ENCODE measurements at regions not wholly inside any gene's neighbourhood (a gene's known extent, or its start where the extent isn't known, plus 50 kb on each side); places are given as distances from the start of the nearest gene placed in this dataset.

DNA sequence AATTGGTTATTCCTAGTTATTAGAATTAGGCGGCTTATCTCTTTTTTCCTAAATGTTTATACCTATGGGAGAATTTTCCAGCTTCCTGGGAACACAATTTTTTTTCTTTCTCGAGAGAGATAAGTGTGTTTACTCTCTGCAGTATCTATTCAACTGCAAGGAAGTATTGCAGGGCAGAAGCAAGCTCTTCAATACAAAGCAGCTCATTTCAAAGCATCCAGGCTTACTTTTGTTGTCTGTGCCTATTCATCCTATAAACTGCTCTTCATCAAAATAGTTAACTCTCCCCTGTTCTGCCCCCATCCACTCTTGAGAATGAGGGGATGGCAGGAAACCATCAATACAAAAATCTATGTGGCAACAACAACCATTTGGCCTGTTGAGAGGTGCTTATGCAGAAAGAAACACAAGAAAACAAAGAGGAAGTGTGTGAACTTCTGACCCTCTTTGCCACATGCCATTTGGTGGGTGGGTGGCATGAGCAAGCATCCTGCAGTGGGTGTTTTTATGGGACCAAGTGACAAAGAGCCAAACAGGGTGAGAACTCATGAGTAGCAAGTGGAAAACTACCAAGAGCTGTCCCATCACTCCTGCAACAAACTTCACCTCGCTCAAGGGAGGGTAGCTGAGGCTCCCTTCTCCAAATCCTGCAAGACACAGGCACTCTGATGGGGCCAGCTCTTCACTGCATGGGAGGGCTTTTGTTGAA lies 50.6 kb upstream of the MRPS6 start:
- ATAC-seq: peak in 3 of 4 donors; percentile 6 to 46 (median 41)

DNA sequence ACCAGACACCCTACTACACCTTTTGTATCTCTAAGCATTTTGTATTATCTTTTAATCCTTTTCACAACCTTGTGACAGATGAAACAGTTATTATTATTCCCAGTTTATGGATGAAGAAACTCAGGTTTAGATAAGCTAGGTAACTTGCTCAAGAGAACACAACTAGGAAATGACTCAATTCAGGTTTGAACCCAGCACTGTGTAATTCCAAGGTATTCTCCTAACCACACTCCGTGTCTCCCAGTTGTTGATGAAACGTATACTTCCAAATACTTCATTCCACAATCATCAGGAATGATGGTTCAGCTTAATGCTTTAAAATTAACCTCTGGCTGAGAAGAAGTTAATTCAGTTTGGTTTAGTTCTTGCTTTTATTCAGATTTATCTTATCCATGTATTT lies 51.7 kb upstream of the MRPS6 start:
- Histone ChIP-seq H3K9me3 (no peaks in the 10 kb centered on the region), H3K4me3 (no peak overlapping the region), H3K27me3 (no peaks in the 10 kb centered on the region), H3K4me1 (no peaks in the 10 kb centered on the region), H3K27ac (no peak overlapping the region), H3K36me3 (no peaks in the 10 kb centered on the region)
- intact Hi-C loops (cut with DNase I): no loop called here
- TF ChIP-seq CTCF (IDR thresholded peaks at IDR 0.05) (no peak), POLR2A (IDR thresholded peaks at IDR 0.05) (no peak)
- DNase-seq (no peak), ATAC-seq (no peak)
- 95% methylated on average over 2 of the region's 2 CpGs for WGBS (ENCODE audit: insufficient coverage, low coverage, low lambda C conversion rate, missing lambda C conversion rate)

More for the DNA sequence above, 50.6 kb upstream of the MRPS6 start:
- Histone ChIP-seq H3K36me3 (no peaks in the 10 kb centered on the region), H3K9me3 (no peaks in the 10 kb centered on the region), H3K27me3 (no peaks in the 10 kb centered on the region), H3K27ac (no peak overlapping the region), H3K4me3 (no peak overlapping the region), H3K4me1 (no peaks in the 10 kb centered on the region)
- DNase-seq: no peak
- WGBS (ENCODE audit: insufficient coverage, low coverage, low lambda C conversion rate, missing lambda C conversion rate): 39% methylated on average over 2 of the region's 3 CpGs
- intact Hi-C loops (cut with DNase I): no loop called here
- TF ChIP-seq CTCF (IDR thresholded peaks at IDR 0.05) (no peak), POLR2A (IDR thresholded peaks at IDR 0.05) (no peak)

- Histone ChIP-seq H3K4me1 (no peaks in the 10 kb centered on the region), H3K27ac (no peak overlapping the region), H3K4me3 (no peak overlapping the region), H3K36me3 (no peaks in the 10 kb centered on the region), H3K9me3 (no peaks in the 10 kb centered on the region), H3K27me3 (no peaks in the 10 kb centered on the region)
- no peak for ATAC-seq
- no peak for DNase-seq
- TF ChIP-seq CTCF (IDR thresholded peaks at IDR 0.05) (no peak), POLR2A (IDR thresholded peaks at IDR 0.05) (no peak)
- intact Hi-C loops (cut with DNase I): no loop called here
- WGBS (ENCODE audit: insufficient coverage, low coverage, low lambda C conversion rate, missing lambda C conversion rate): 83% methylated on average over 2 of the region's 4 CpGs
Observed at GRCh38 chr21:34020983-34021553, 52.3 kb upstream of the MRPS6 start.

- 62% methylated on average over 5 of the region's 6 CpGs for WGBS (ENCODE audit: insufficient coverage, low coverage, low lambda C conversion rate, missing lambda C conversion rate)
- H3K27ac ChIP-seq: no peak overlapping the region
- intact Hi-C loops (cut with DNase I): no loop called here
- no peaks in the 10 kb centered on the region for H3K36me3 ChIP-seq
- TF ChIP-seq POLR2A (IDR thresholded peaks at IDR 0.05): no peak
- TF ChIP-seq CTCF (IDR thresholded peaks at IDR 0.05): no peak
- no peaks in the 10 kb centered on the region for H3K27me3 ChIP-seq
- H3K4me3 ChIP-seq: no peak overlapping the region
- no peaks in the 10 kb centered on the region for H3K9me3 ChIP-seq
- DNase-seq (no peak), ATAC-seq (peak in 2 of 4 donors; percentile 21 to 34)
- H3K4me1 ChIP-seq: no peaks in the 10 kb centered on the region
Observed at GRCh38 chr21:34020005-34020847, 53.2 kb upstream of the MRPS6 start.

All from right lobe of liver (tissue), 6 donors.